NCI-H526 treated with DMSO at 0.1 percent for 48 hours (cell line): ENCODE measurements at regions not wholly inside any gene's neighbourhood (a gene's known extent, or its start where the extent isn't known, plus 50 kb on each side); places are given as distances from the start of the nearest gene placed in this dataset.

ENCODE experiments used
- DNase-seq: peaks from one replicate; lab custom pipeline; 2025; lab: John Stamatoyannopoulos, UW

- no peak for DNase-seq
Measured at GRCh38 chr1:184141361-184141880, 89.9 kb downstream of the TSEN15 start.

- no peak for DNase-seq
Measured at GRCh38 chr1:184143449-184143848, 91.9 kb downstream of the TSEN15 start.

- no peak for DNase-seq
Measured at GRCh38 chr1:184145083-184145482, 93.6 kb downstream of the TSEN15 start.

- DNase-seq = no peak
Measured at GRCh38 chr1:184146202-184146601, 94.7 kb downstream of the TSEN15 start.

- no peak for DNase-seq
Measured at GRCh38 chr1:184150776-184151531, 99.4 kb downstream of the TSEN15 start.

GRCh38 chr1:184152434-184152898 is 100.9 kb downstream of the TSEN15 start:
- DNase-seq = no peak

DNA sequence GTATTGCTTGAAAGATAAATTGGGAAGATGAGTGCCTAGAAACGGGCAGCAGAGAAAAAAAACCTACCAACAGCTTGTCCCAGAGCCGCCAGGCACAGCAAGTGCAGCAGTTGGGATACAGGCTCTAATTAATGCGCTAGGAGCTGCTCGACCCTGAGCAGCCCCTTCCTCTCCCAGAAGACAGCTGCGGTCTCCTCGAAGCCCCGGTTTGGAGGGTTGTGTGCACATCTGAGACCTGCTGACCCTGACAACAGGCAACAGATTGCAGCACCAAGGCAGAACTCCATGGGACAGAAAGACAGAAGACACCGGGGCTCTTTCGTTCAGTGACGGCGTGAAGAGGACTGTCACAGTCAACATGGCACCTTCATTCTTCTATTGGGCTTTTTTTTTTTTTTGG is 101.4 kb downstream of the TSEN15 start:
- DNase-seq = no peak

- DNase-seq = no peak
Measured at GRCh38 chr1:184153731-184154130, 102.2 kb downstream of the TSEN15 start.

GRCh38 chr1:184156521-184157393 is 105.2 kb downstream of the TSEN15 start:
- DNase-seq = no peak

GRCh38 chr1:184157394-184157742 is 105.8 kb downstream of the TSEN15 start:
- DNase-seq = no peak

GRCh38 chr1:184158896-184159681 is 107.6 kb downstream of the TSEN15 start:
- DNase-seq = no peak

- DNase-seq = no peak
Measured at GRCh38 chr1:184160236-184160635, 108.7 kb downstream of the TSEN15 start.

GRCh38 chr1:184161071-184161698 is 109.7 kb downstream of the TSEN15 start:
- no peak for DNase-seq

- DNase-seq = no peak
Measured at GRCh38 chr1:184162281-184162680, 110.8 kb downstream of the TSEN15 start.

DNA sequence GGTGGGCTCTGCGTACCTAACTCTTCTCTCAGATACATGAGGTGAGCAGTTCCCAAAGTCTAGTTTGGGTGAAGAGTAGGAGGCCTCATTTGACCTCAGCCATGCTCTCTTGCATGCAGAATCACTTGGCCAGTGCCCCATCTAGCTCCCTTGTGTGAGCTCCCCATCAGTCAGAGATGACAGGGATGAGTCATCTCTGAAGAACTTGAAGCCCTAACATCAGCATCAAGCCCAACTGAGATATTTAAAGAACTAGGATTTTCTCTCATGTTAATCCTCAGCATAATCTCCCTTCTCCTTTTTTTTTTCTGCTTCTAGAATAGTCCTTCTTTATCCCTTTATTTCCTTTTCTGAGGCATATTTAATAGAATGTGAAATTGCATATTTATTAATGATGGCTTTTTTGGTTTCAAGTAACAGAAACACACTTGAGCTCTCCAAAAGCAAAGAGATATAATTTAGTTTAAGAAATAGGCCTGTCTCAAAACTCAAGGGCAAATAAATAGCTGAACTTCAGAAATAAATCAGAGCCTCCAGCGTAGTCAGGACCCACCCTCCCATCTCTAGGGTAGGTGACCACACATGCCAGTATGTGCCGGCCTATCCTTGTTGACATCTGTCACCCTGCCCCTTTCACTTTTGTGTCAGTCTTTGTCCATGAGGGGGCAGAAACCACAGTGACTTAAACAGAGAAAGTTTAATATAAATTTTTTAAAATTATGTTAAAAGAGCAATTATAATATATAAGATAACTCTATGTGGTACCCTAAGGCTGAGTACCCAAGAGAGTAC is 112.3 kb downstream of the TSEN15 start:
- DNase-seq = no peak

DNA sequence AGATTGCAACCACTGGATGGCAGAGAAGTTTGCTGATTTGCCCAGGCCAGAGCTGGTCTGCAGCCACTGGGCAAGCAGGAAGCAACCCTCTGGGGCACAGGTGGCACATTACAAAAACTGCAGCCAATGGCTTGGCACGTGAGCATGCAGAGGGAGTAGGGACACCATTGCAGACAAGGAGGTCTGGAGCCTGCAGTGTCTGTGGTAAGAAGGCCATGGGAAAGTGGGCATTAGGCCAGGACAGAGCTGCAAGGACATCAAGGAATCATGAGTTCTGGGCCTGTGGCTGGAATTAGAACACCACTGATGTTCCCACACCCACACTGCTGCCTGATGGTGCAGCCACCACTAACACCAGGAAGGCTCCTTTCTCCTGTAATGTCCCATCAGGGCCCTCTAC is 113.0 kb downstream of the TSEN15 start:
- no peak for DNase-seq

DNA sequence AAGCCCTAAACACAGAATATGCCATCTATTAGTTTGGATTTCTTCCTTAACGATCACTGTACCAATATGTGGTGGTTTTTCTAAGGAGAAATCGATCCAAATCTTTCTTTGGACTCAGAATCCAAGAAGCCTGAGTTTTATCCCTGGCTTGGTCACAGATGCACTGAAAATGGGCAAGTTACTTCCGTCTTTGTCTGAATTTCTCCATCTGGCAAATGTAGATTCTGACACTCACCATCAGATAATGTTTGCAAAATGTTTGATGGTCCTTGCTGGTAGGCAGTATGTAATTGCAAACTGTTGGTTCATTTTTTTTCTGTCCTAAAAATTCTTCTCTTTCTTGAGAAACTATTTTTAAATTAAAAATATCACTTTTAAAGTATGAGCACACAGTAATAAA is 115.0 kb downstream of the TSEN15 start:
- DNase-seq = no peak

DNA sequence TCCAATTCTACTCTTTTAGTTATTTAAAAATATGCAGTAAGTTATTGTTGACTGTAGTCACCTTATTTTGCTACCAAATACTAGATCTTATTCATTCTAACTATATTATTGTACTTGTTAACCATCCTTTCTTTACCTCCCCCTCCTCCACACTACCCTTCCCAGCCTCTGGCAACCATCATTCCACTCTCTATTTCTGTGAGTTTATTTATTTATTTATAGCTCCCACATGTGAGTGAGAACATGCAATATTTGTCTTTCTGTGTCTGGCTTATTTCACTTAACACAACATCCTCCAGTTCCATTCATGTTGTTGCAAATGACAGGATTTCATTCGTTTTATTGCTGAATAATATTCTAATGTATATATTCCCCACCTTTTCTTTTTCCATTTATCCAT is 115.8 kb downstream of the TSEN15 start:
- no peak for DNase-seq

DNA sequence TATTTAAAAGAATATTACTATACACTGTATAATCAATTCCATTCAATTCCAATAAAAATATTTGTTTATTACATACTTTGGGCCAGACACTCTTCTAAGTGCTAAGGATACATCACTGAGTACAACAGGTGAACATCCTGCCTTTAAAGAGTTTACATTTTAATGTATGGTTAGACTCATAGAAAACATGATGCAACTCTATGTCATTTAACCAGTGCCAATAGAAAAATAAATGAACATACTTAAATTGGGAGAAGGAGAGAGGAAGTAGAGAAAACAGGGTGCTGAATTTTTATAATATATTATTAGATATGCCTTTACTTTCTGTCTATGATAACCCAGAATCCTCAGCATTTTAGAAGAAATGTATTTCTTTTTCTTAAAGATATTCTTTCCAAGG is 119.2 kb downstream of the TSEN15 start:
- DNase-seq = no peak

DNA sequence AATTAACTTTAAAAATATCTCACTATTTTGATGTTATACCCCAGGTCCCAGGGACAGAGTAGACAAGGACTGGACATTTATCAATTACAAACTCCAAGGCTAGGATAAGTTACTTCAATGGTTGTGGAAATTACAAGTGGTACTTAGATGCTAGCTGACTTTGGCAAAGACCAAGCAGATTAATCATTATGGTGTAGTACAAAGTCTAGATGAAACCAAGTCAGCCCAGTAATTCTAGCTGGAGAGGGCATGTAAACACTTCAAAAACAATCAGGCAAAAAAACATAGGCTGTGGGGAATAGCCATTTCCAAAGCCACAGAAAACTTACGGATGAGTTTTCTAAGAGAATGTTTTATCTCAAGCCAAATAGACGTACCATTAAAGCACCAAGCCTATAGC is 124.5 kb downstream of the TSEN15 start:
- no peak for DNase-seq

DNA sequence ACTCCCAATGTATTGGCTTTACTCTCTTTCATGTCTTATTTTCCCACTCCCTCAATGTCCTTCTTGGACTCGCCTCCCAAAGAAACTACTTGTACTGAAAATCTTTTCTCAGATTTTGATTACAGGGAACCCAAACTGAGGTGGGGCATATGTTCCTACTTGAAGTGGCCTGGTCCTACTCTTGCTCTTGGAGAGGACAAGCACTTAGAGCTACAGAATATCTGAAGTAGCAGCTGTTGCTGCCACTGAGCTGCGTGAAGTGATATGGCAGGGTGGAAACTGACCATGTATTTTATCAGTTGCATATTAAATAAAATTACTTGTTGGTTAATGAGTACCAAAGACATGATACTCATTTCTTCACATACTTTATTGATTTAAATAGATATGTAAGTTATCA is 129.5 kb downstream of the TSEN15 start:
- DNase-seq = no peak
